Cardiac muscle cell (in vitro differentiated cells and primary cell): ENCODE measurements at regions not wholly inside any gene's neighbourhood (a gene's known extent, or its start where the extent isn't known, plus 50 kb on each side); places are given as distances from the start of the nearest gene placed in this dataset.
A peak's percentile ranks its signal among the peaks of the same experiment; 100 is the strongest.

Source experiments
- DNase-seq, 2 donors: peaks; one replicate each; pipeline versions ENCODE4 v3.0.0 to v3.0.0-alpha.2; 2010 to 2017; ENCODE audit warnings: low read depth in 1 of 2, low spot score in 1 of 2
- H3K27ac ChIP-seq: fragments of 200-600 bp; sonication (generic); 2 replicates; pipeline ENCODE4 v1.5.1; 2016
- H3K27me3 ChIP-seq: fragments of 200-600 bp; sonication (generic); 2 replicates; pipeline ENCODE4 v1.6.0; 2016; ENCODE audit warnings: control low read depth
- H3K36me3 ChIP-seq: fragments of 200-600 bp; sonication (generic); 2 replicates; pipeline ENCODE4 v1.5.1; 2016; ENCODE audit warnings: control low read depth
- H3K4me1 ChIP-seq: fragments of 200-600 bp; sonication (generic); 2 replicates; pipeline ENCODE4 v1.8.1; 2017; ENCODE audit warnings: low read depth, mild to moderate bottlenecking, mixed run types
- H3K4me3 ChIP-seq: fragments of 200-600 bp; sonication (generic); 2 replicates; pipeline ENCODE4 v1.5.1; 2016; ENCODE audit warnings: mild to moderate bottlenecking
- H3K9me3 ChIP-seq: fragments of 200-600 bp; sonication (generic); 2 replicates; pipeline ENCODE4 v1.5.1; 2017; ENCODE audit warnings: low read depth, mild to moderate bottlenecking, control low read depth
- TF ChIP-seq, protein P1 (sequence below): IDR thresholded peaks from 2 replicates; pipeline ENCODE4 v1.5.1; 2012; ENCODE audit warnings: low read depth, mild to moderate bottlenecking, low read length

DNA sequence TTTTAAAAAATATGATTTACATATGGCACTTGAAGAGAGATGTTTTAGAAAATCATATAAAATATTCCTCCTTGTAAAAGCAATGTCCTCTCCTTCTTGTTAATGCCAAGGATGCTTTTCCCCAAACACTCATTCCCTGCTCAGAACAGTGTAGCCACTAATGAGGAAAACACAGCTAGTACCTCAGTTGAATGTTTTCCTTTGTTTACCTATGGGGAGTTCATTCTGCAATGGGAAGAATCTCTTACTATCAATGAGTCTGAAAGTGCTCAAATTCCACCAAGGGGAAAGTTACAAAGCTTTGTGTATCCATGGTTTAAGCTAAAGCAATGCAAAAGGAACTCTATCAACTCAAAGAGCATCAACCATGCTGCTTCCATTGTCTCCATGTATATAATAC is 221.9 kb upstream of the ADGRL2 start:
- Histone ChIP-seq H3K4me3 (no peak overlapping the region), H3K4me1 (peaks cover 43% of the 10 kb centered on the region), H3K27ac (no peak overlapping the region), H3K9me3 (no peaks in the 10 kb centered on the region), H3K36me3 (no peaks in the 10 kb centered on the region), H3K27me3 (no peaks in the 10 kb centered on the region)
- no peak for DNase-seq
- TF ChIP-seq, protein P1, sequence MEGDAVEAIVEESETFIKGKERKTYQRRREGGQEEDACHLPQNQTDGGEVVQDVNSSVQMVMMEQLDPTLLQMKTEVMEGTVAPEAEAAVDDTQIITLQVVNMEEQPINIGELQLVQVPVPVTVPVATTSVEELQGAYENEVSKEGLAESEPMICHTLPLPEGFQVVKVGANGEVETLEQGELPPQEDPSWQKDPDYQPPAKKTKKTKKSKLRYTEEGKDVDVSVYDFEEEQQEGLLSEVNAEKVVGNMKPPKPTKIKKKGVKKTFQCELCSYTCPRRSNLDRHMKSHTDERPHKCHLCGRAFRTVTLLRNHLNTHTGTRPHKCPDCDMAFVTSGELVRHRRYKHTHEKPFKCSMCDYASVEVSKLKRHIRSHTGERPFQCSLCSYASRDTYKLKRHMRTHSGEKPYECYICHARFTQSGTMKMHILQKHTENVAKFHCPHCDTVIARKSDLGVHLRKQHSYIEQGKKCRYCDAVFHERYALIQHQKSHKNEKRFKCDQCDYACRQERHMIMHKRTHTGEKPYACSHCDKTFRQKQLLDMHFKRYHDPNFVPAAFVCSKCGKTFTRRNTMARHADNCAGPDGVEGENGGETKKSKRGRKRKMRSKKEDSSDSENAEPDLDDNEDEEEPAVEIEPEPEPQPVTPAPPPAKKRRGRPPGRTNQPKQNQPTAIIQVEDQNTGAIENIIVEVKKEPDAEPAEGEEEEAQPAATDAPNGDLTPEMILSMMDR, result no peak

DNA sequence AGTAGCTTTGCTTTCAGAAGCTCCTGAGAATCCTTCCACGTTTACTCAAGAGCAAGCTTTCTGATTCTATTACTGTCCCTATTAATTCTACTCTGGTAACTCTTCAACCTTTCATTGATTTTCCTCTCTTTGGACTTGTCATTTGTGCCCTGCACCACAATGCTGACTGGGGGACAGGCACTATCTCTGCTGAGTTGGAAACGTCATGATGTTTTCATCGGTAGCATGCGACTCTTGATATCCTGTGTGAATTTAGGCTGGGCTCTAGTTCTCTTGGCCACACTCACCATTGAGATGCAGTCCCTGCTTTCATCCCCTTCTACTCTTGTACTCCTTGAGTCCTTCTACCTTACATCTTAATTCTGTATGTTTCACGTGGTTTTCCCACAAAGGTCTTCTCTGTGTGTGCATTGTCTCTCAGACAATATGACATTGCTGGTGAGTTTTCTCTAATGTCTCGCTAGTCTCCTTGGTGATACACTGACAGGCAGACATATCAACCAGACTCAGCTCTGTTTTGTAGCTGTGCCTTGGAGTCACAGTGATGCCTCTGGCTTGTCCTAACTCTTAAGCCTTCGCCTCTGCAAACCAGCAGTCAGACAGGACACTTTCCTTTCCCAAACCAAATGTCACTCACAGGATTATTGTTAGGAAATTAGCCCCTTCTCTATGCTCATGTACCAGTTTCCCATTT is 223.6 kb upstream of the ADGRL2 start:
- TF ChIP-seq, protein P1, result no peak
- Histone ChIP-seq H3K4me3 (no peak overlapping the region), H3K27ac (no peak overlapping the region), H3K27me3 (no peaks in the 10 kb centered on the region), H3K9me3 (no peaks in the 10 kb centered on the region), H3K4me1 (peaks cover 38% of the 10 kb centered on the region), H3K36me3 (no peaks in the 10 kb centered on the region)
- DNase-seq, result no peak

DNA sequence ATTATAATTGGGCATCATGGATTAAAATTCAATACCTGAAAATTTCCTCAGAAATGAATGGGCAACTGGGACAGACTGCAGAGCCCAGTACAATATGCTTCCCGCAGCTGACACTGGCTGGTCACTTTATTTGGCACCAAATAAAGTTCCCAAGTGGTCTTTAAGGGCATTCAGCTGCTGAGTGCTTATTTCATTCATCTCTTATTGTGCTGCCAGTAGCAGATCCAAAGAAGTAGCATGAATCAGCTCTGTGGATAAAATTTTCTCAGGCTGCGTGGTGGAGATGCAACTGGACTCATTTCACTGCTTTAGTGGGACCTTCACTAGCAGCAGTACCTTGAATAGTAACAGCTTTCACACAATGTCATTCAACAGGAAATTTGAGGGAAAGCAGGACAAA is 226.3 kb upstream of the ADGRL2 start:
- peak in 1 of 2 donors; percentile 27 for DNase-seq
- H3K27ac ChIP-seq, result no peak overlapping the region
- H3K9me3 ChIP-seq, result no peaks in the 10 kb centered on the region
- H3K4me1 ChIP-seq, result peaks cover 24% of the 10 kb centered on the region
- H3K4me3 ChIP-seq, result no peak overlapping the region
- TF ChIP-seq, protein P1, result no peak
- no peaks in the 10 kb centered on the region for H3K27me3 ChIP-seq
- H3K36me3 ChIP-seq, result no peaks in the 10 kb centered on the region

DNA sequence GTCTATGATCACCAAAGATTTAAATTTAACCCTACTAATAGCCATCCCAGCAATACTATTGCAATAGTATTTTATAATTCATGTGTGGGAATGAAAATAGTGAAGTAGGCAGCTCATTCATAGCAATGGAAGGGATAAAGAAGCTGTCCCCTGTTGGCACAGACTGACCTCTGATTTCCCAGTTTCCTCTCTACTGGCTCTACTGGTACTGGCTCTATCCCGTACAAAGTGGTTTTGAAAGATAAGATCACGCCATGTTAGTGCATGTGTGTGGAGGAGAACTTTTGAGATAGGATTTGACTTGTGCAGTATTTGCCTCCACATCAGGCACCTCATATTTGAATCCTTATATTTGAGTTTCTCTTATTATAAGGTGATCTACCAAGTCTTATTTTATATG is 227.3 kb upstream of the ADGRL2 start:
- no peak overlapping the region for H3K27ac ChIP-seq
- DNase-seq, result peak in 1 of 2 donors; percentile 12
- H3K4me3 ChIP-seq, result no peak overlapping the region
- peaks cover 24% of the 10 kb centered on the region for H3K4me1 ChIP-seq
- TF ChIP-seq, protein P1, result no peak
- no peaks in the 10 kb centered on the region for H3K9me3 ChIP-seq
- no peaks in the 10 kb centered on the region for H3K36me3 ChIP-seq
- H3K27me3 ChIP-seq, result no peaks in the 10 kb centered on the region

DNA sequence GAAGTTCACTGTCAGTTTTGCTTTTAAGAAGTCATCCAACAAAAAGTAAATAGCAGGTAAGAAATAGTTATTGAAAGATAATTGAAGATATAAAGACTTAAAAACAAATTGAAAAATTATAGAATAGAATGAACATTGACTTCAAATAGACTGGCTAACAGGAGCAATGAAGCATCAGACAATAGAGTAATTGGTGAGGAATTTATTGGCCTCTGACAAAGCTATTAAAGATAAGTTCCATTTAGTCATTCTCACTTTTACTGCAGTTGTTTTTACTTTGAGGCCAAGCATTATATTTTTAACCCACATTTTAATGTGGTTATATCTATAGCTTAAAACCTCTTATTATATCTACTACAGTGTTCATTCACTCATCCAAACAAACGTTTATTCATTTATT is 228.8 kb upstream of the ADGRL2 start:
- Histone ChIP-seq H3K4me3 (no peak overlapping the region), H3K9me3 (no peaks in the 10 kb centered on the region), H3K36me3 (no peaks in the 10 kb centered on the region), H3K27ac (no peak overlapping the region), H3K27me3 (no peaks in the 10 kb centered on the region), H3K4me1 (peaks cover 24% of the 10 kb centered on the region)
- TF ChIP-seq, protein P1, result no peak
- DNase-seq, result no peak
